H1 (cell line): ENCODE measurements at regions not wholly inside any gene's neighbourhood (a gene's known extent, or its start where the extent isn't known, plus 50 kb on each side); places are given as distances from the start of the nearest gene placed in this dataset. TPM values are rescaled to one million over a fixed set of nuclear protein-coding genes. Genes with fewer than 3 reads are reported as not detected.

Source experiments
- small RNA-seq: library from polyadenylated mRNA; stranded (forward); fragments of <200 nt; extraction: miRNeasy Mini kit (QIAGEN cat#:217004); gene quantifications from one replicate; pipeline ENCODE3, GENCODE V24; 2013; ENCODE audit not compliant: insufficient read depth

Small RNAs in the stretch of these regions (small RNA-seq; reads per million reads assigned to genes)
- not detected for gene RNY4P16
